ENCODE measurements at regions not wholly inside any gene's neighbourhood (a gene's known extent, or its start where the extent isn't known, plus 50 kb on each side); places are given as distances from the start of the nearest gene placed in this dataset.
"Not testable (repeated sequence)": the region's sequence is repeated elsewhere in the genome, so short reads cannot be mapped to it uniquely, and the experiment has no call there.

DNA sequence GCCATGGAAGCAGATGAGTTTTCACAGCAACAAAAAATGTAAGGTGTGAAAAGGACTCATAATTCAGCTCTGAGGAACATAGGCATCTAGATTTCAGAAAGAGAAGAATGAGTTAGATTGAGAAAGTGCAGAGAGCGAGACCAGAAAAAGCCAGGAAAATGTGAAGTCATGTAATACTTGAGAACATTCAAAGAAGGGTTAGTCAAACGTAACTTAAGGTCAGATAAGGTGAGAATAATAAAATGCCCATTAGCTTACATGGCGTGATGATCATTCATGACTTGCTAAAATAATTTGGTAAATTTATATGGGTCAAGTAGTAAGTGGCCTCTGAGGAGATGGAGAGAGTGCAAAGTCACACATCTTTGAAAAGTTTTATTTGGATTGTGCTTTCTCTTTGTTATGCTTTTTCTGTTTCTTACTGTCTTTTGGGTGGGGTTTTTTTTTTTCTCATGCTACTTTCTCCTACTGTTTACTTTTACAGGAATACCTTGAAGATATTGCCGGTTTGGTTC, 271.8 kb upstream of the NRG3 start:
- no peak for TF ChIP-seq EZH2 (IDR thresholded peaks at IDR 0.05; ENCODE audit: insufficient read depth, low read length)
- no peaks in the 10 kb centered on the region for H3K36me3 ChIP-seq (ENCODE audit: insufficient read depth, low read length)
- H2AFZ ChIP-seq (ENCODE audit: low read depth, low read length), result no peak overlapping the region
- no peaks in the 10 kb centered on the region for H4K20me1 ChIP-seq (ENCODE audit: insufficient read depth, low read length)
- peaks cover 5% of the 10 kb centered on the region for H3K4me1 ChIP-seq (ENCODE audit: insufficient read depth, low read length)
- no peak overlapping the region for H3K4me2 ChIP-seq (ENCODE audit: low read length)
- no peak overlapping the region for H3K27ac ChIP-seq (ENCODE audit: low read depth, low read length)
- H3K4me1 Mint-ChIP-seq (ENCODE audit: low read depth, unreplicated experiment), result peaks cover 7% of the 10 kb centered on the region
- no peak overlapping the region for H3K4me3 Mint-ChIP-seq (ENCODE audit: unreplicated experiment)
- no peaks in the 10 kb centered on the region for H3K79me2 ChIP-seq (ENCODE audit: insufficient read depth, low read length)
- no peaks in the 10 kb centered on the region for H3K27me3 Mint-ChIP-seq (ENCODE audit: low read depth, unreplicated experiment)
- no peaks in the 10 kb centered on the region for H3K9me3 ChIP-seq (ENCODE audit: insufficient read depth, low read depth, low read length)
- H3K9me3 Mint-ChIP-seq (ENCODE audit: unreplicated experiment), result no peaks in the 10 kb centered on the region
- no peak overlapping the region for H3K4me3 ChIP-seq (ENCODE audit: insufficient read depth, low read depth, low read length)
- FAIRE-seq (no peak), DNase-seq (ENCODE audit: low read depth) (no peak)
- no peak overlapping the region for H3K27ac Mint-ChIP-seq (ENCODE audit: unreplicated experiment)
- H3K27me3 ChIP-seq (ENCODE audit: insufficient read depth, low read length), result no peaks in the 10 kb centered on the region
- H3K36me3 Mint-ChIP-seq (ENCODE audit: low read depth, unreplicated experiment), result no peaks in the 10 kb centered on the region
- no peak overlapping the region for H3K9ac ChIP-seq (ENCODE audit: low read length)

DNA sequence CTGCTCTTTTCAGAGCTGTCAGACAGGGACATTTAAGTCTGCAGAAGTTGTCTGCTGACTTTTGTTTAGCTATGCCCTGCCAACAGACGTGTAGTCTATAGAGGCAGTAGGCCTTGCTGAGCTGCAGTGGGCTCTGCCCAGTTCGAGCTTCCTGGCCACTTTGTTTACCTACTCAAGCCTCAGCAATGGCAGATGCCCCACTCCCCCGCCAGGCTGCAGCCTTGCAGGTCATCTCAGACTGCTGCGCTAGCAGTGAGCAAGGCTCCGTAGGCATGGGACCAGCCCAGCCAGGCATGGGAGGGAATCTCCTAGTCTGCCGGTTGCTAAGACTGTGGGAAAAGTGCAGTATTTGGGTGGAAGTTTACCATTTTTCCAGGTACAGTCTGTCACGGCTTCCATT, 230.5 kb upstream of the NRG3 start:
- not testable (repeated sequence) for FAIRE-seq; H3K4me1 ChIP-seq (ENCODE audit: insufficient read depth, low read length); H3K9me3 Mint-ChIP-seq (ENCODE audit: unreplicated experiment); H3K79me2 ChIP-seq (ENCODE audit: insufficient read depth, low read length); H3K27me3 ChIP-seq (ENCODE audit: insufficient read depth, low read length); H3K36me3 ChIP-seq (ENCODE audit: insufficient read depth, low read length); H4K20me1 ChIP-seq (ENCODE audit: insufficient read depth, low read length); H3K9ac ChIP-seq (ENCODE audit: low read length); H3K4me3 Mint-ChIP-seq (ENCODE audit: unreplicated experiment); DNase-seq (ENCODE audit: low read depth); H3K4me1 Mint-ChIP-seq (ENCODE audit: low read depth, unreplicated experiment); H3K27me3 Mint-ChIP-seq (ENCODE audit: low read depth, unreplicated experiment); H3K4me3 ChIP-seq (ENCODE audit: insufficient read depth, low read depth, low read length); H3K9me3 ChIP-seq (ENCODE audit: insufficient read depth, low read depth, low read length); H2AFZ ChIP-seq (ENCODE audit: low read depth, low read length); H3K36me3 Mint-ChIP-seq (ENCODE audit: low read depth, unreplicated experiment); H3K27ac Mint-ChIP-seq (ENCODE audit: unreplicated experiment); H3K27ac ChIP-seq (ENCODE audit: low read depth, low read length); H3K4me2 ChIP-seq (ENCODE audit: low read length)

DNA sequence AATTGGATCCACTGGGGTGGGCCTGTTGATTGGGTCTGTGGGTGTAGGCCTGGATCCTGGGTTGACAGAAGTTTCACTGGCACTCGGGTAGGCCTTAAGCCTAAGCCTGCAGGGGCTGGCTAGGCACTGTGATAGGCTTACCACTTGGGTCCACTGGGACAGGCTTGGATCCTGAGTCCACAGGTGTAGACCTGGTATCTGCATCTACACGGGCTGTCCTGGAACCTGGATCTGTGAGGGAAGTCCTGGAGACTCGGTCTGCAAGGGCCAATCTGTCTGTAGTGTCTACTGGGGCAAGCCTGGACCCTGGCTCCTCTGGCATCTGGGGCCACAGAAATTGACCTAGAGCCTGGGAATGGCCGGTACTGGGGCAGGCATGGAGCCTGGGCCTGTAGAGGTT, 219.0 kb upstream of the NRG3 start:
- Histone ChIP-seq H3K4me3 (ENCODE audit: insufficient read depth, low read depth, low read length) (no peak overlapping the region), H3K4me1 (ENCODE audit: insufficient read depth, low read length) (no peaks in the 10 kb centered on the region), H3K27ac (ENCODE audit: low read depth, low read length) (no peak overlapping the region), H3K27me3 (ENCODE audit: insufficient read depth, low read length) (no peaks in the 10 kb centered on the region), H4K20me1 (ENCODE audit: insufficient read depth, low read length) (no peaks in the 10 kb centered on the region), H3K36me3 (ENCODE audit: insufficient read depth, low read length) (no peaks in the 10 kb centered on the region), H3K79me2 (ENCODE audit: insufficient read depth, low read length) (no peaks in the 10 kb centered on the region), H3K9me3 (ENCODE audit: insufficient read depth, low read depth, low read length) (peaks cover 10% of the 10 kb centered on the region), H2AFZ (ENCODE audit: low read depth, low read length) (no peak overlapping the region), H3K9ac (ENCODE audit: low read length) (no peak overlapping the region), H3K4me2 (ENCODE audit: low read length) (no peak overlapping the region)
- H3K4me1 Mint-ChIP-seq (ENCODE audit: low read depth, unreplicated experiment), result no peaks in the 10 kb centered on the region
- no peak overlapping the region for H3K27ac Mint-ChIP-seq (ENCODE audit: unreplicated experiment)
- H3K36me3 Mint-ChIP-seq (ENCODE audit: low read depth, unreplicated experiment), result no peaks in the 10 kb centered on the region
- H3K4me3 Mint-ChIP-seq (ENCODE audit: unreplicated experiment), result no peak overlapping the region
- TF ChIP-seq, protein P1, sequence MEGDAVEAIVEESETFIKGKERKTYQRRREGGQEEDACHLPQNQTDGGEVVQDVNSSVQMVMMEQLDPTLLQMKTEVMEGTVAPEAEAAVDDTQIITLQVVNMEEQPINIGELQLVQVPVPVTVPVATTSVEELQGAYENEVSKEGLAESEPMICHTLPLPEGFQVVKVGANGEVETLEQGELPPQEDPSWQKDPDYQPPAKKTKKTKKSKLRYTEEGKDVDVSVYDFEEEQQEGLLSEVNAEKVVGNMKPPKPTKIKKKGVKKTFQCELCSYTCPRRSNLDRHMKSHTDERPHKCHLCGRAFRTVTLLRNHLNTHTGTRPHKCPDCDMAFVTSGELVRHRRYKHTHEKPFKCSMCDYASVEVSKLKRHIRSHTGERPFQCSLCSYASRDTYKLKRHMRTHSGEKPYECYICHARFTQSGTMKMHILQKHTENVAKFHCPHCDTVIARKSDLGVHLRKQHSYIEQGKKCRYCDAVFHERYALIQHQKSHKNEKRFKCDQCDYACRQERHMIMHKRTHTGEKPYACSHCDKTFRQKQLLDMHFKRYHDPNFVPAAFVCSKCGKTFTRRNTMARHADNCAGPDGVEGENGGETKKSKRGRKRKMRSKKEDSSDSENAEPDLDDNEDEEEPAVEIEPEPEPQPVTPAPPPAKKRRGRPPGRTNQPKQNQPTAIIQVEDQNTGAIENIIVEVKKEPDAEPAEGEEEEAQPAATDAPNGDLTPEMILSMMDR (IDR thresholded peaks at IDR 0.05; ENCODE audit: insufficient read depth, low read depth, low read length), result no peak
- TF ChIP-seq EZH2 (IDR thresholded peaks at IDR 0.05; ENCODE audit: insufficient read depth, low read length), result no peak
- FAIRE-seq (no peak), DNase-seq (ENCODE audit: low read depth) (no peak)
- H3K27me3 Mint-ChIP-seq (ENCODE audit: low read depth, unreplicated experiment), result no peaks in the 10 kb centered on the region
- peaks cover 7% of the 10 kb centered on the region for H3K9me3 Mint-ChIP-seq (ENCODE audit: unreplicated experiment)

Data from astrocyte (in vitro differentiated cells and primary cell).